ENCODE measurements at regions not wholly inside any gene's neighbourhood (a gene's known extent, or its start where the extent isn't known, plus 50 kb on each side); places are given as distances from the start of the nearest gene placed in this dataset.

DNA sequence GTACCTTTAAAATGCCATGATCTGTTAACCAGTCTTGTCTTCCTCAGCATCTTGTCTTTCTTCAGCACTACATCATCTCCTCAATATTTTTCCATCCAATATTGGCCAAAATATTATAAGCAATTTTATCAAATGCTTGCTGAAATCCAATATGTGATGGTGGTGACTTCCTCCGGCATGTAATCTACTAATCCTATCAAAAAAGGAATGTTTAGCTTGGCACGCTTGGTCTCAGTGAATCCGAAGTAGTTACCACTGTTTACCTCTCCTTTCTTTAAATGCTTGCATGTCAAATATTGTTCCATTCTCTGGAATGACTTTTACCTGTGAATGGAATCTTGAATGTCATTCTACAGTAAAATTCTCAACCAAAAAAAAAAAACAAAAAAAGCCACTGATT, 72.3 kb upstream of the EEA1 start:
- DNase-seq (ENCODE audit: low spot score): no peak
- Histone ChIP-seq H3K36me3 (ENCODE audit: low read depth) (no peaks in the 10 kb centered on the region), H3K9me3 (ENCODE audit: severe bottlenecking) (peaks cover 2% of the 10 kb centered on the region), H3K27ac (ENCODE audit: poor library complexity, severe bottlenecking) (no peak overlapping the region), H3K27me3 (ENCODE audit: insufficient read depth, poor library complexity, severe bottlenecking) (no peaks in the 10 kb centered on the region), H3K4me1 (ENCODE audit: insufficient read depth, poor library complexity, severe bottlenecking) (peaks cover 11% of the 10 kb centered on the region), H3K4me3 (ENCODE audit: severe bottlenecking) (no peak overlapping the region)
- no peak for TF ChIP-seq CTCF (IDR thresholded peaks at IDR 0.05; ENCODE audit: poor library complexity, severe bottlenecking)
- no peak for ATAC-seq (ENCODE audit: low read depth)

DNA sequence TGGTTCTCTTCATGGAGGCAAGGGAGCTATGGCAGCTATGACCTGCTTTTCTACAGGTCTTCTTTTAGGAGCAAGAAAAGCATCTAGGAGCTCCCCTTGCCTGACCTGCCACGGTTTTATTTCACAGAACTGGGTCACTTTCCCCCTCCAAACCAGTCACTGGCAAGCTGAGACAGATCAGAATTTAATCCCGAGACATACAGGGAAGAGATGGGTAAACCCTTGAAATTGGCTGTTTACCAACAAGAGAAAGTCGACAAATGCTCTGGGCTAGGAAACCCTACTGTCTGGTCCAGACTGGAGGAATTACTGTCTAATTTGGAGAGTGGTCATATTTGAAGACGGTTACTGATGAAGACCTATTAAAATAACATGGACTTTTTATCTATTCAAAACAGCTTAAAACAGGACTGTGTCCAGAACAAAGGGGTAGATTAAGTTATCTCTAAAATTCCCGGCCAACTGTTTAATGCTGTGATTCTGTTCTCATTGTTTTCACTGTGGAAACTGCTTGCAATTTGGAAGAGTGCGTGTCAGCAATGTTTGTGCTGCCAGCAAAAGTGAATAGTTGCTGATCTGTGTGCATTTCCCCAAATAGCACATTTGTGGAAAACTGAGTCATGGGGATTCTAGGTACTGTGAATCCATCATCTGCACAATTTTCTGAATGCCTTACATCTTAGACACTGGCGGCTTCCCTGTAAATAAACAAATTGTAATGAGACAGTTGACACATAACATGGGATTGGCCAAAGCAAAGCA, 73.4 kb upstream of the EEA1 start:
- H3K4me1 ChIP-seq (ENCODE audit: insufficient read depth, poor library complexity, severe bottlenecking): peaks cover 11% of the 10 kb centered on the region
- H3K4me3 ChIP-seq (ENCODE audit: severe bottlenecking): no peak overlapping the region
- peak overlapping the region; percentile 18 for H3K27ac ChIP-seq (ENCODE audit: poor library complexity, severe bottlenecking)
- H3K27me3 ChIP-seq (ENCODE audit: insufficient read depth, poor library complexity, severe bottlenecking): no peaks in the 10 kb centered on the region
- peak; percentile 67; the same call in 2 of the 3 replicates for ATAC-seq (ENCODE audit: low read depth)
- no peak for TF ChIP-seq CTCF (IDR thresholded peaks at IDR 0.05; ENCODE audit: poor library complexity, severe bottlenecking)
- peaks cover 2% of the 10 kb centered on the region for H3K9me3 ChIP-seq (ENCODE audit: severe bottlenecking)
- H3K36me3 ChIP-seq (ENCODE audit: low read depth): no peaks in the 10 kb centered on the region
- DNase-seq (ENCODE audit: low spot score): no peak

DNA sequence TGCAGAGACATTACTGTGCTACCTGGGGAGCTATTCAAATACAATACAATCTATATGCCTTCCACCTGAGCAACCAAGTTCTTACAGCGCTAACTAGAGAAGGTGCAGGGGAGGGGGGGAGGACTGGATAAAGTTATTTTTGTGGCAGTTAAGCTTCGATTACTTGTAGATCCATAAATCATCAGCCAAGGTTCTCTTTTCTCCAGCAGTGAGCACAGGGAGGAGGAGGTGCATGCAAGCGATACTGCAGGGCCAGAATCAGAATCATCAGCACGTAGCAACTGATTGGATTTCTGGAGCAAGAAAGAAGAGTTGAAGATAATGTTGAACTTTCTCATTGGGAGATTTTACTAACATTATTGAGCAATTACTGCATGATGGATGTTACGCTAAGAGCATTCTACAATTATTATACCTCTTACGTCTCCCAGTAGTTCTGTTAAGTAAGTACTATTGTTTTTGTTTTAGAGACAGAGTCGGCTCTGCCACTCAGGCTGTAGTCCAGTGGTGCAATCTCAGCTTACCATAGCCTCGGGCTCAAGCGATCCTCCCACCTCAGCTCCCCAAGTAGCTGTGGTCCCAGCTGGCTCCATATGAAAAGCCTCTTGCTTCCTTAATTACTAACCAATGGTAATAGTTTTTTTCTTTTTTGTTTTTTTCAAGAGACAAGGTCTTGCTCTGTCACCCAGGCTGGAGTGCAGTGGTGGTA, 74.6 kb upstream of the EEA1 start:
- Histone ChIP-seq H3K9me3 (ENCODE audit: severe bottlenecking) (peaks cover 2% of the 10 kb centered on the region), H3K36me3 (ENCODE audit: low read depth) (no peaks in the 10 kb centered on the region), H3K27ac (ENCODE audit: poor library complexity, severe bottlenecking) (no peak overlapping the region), H3K4me1 (ENCODE audit: insufficient read depth, poor library complexity, severe bottlenecking) (peaks cover 11% of the 10 kb centered on the region), H3K4me3 (ENCODE audit: severe bottlenecking) (no peak overlapping the region), H3K27me3 (ENCODE audit: insufficient read depth, poor library complexity, severe bottlenecking) (no peaks in the 10 kb centered on the region)
- DNase-seq (ENCODE audit: low spot score) (no peak), ATAC-seq (ENCODE audit: low read depth) (no peak)
- TF ChIP-seq CTCF (IDR thresholded peaks at IDR 0.05; ENCODE audit: poor library complexity, severe bottlenecking): no peak

- Histone ChIP-seq H3K36me3 (ENCODE audit: low read depth) (no peaks in the 10 kb centered on the region), H3K27me3 (ENCODE audit: insufficient read depth, poor library complexity, severe bottlenecking) (no peaks in the 10 kb centered on the region), H3K9me3 (ENCODE audit: severe bottlenecking) (peaks cover 2% of the 10 kb centered on the region), H3K4me3 (ENCODE audit: severe bottlenecking) (no peak overlapping the region), H3K4me1 (ENCODE audit: insufficient read depth, poor library complexity, severe bottlenecking) (peaks cover 6% of the 10 kb centered on the region), H3K27ac (ENCODE audit: poor library complexity, severe bottlenecking) (no peak overlapping the region)
- DNase-seq (ENCODE audit: low spot score) (no peak), ATAC-seq (ENCODE audit: low read depth) (no peak)
- no peak for TF ChIP-seq CTCF (IDR thresholded peaks at IDR 0.05; ENCODE audit: poor library complexity, severe bottlenecking)
These were observed 76.9 kb upstream of the EEA1 start for GRCh38 chr12:93005928-93006392.
